Thyroid gland (tissue), 4 donors: ENCODE measurements at regions not wholly inside any gene's neighbourhood (a gene's known extent, or its start where the extent isn't known, plus 50 kb on each side); places are given as distances from the start of the nearest gene placed in this dataset.

Experiments used
- POLR2A ChIP-seq, 2 donors: fragments of 450-650 bp; IDR thresholded peaks; one replicate each; pipeline ENCODE4 v1.6.1; 2017; ENCODE audit warnings: antibody characterized with exemption in 2 of 2, mild to moderate bottlenecking in 2 of 2, moderate library complexity in 1 of 2
- TF ChIP-seq, protein P1 (sequence below), 6 experiments: fragments of 200-600 bp in 3 of 6; fragments of 450-650 bp in 3 of 6; sonication (generic) in 3 of 6; IDR thresholded peaks; one replicate each; pipeline ENCODE4 v1.5.1; 2016 to 2019; ENCODE audit warnings: antibody characterized with exemption in 6 of 6, mild to moderate bottlenecking in 2 of 6, inconsistent platforms in 1 of 6, moderate library complexity in 1 of 6

DNA sequence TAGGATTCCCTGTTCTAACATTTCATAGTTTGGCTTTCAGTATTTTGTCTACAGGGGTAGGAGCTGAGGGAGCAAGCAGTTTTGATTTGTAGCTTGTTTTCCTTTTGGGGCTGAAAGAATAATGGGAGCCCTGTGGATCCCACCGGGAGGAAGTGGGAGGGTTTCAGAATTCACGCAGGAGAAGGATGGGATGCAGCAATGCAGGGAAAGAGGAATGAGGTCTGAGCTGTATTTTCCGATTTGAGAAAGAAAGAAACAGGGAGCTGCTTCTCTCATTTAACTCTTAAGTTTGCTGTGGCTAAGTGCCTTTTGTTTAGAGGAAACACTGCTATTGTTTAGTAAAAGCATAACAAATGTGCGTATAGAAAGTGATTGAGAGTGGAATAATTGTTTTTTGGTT lies 141.0 kb downstream of the ADCYAP1 start:
- TF ChIP-seq, protein P1, sequence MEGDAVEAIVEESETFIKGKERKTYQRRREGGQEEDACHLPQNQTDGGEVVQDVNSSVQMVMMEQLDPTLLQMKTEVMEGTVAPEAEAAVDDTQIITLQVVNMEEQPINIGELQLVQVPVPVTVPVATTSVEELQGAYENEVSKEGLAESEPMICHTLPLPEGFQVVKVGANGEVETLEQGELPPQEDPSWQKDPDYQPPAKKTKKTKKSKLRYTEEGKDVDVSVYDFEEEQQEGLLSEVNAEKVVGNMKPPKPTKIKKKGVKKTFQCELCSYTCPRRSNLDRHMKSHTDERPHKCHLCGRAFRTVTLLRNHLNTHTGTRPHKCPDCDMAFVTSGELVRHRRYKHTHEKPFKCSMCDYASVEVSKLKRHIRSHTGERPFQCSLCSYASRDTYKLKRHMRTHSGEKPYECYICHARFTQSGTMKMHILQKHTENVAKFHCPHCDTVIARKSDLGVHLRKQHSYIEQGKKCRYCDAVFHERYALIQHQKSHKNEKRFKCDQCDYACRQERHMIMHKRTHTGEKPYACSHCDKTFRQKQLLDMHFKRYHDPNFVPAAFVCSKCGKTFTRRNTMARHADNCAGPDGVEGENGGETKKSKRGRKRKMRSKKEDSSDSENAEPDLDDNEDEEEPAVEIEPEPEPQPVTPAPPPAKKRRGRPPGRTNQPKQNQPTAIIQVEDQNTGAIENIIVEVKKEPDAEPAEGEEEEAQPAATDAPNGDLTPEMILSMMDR (IDR thresholded peaks at IDR 0.05): no peak
- no peak for TF ChIP-seq POLR2A (IDR thresholded peaks at IDR 0.05)
